NCI-H146 treated with DMSO at 0.1 percent for 48 hours (cell line): ENCODE measurements at regions not wholly inside any gene's neighbourhood (a gene's known extent, or its start where the extent isn't known, plus 50 kb on each side); places are given as distances from the start of the nearest gene placed in this dataset.

Source experiments
- DNase-seq: peaks from one replicate; lab custom pipeline; 2025; ENCODE audit not compliant: unreplicated experiment; lab: John Stamatoyannopoulos, UW

GRCh38 chr17:12287953-12288352, 267.3 kb downstream of the MAP2K4 start:
- no peak for DNase-seq

DNA sequence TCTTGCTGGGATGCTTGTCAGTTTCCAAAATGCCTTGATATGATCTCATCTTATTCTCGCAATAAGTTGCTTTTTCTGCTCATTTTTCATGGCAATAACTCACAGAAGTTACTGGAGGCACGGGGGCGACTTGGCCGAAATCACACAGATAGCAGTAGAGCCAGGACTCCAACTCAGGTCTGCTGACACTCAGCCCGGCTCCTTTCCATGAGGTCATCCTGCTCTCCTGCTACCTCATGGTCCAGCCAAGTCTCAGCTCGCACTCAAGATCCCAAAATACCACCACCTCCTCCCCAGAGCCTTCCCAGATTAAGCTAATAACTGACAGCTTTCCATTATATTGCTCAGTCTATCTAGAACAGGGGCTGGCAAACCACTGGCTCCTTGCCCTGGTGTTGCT, 269.5 kb downstream of the MAP2K4 start:
- DNase-seq = no peak

- DNase-seq = no peak
Observed at GRCh38 chr17:12296209-12296625, 275.5 kb downstream of the MAP2K4 start.

GRCh38 chr17:12301551-12301950, 280.9 kb downstream of the MAP2K4 start:
- DNase-seq = no peak

GRCh38 chr17:12302711-12303110, 282.0 kb downstream of the MAP2K4 start:
- no peak for DNase-seq

DNA sequence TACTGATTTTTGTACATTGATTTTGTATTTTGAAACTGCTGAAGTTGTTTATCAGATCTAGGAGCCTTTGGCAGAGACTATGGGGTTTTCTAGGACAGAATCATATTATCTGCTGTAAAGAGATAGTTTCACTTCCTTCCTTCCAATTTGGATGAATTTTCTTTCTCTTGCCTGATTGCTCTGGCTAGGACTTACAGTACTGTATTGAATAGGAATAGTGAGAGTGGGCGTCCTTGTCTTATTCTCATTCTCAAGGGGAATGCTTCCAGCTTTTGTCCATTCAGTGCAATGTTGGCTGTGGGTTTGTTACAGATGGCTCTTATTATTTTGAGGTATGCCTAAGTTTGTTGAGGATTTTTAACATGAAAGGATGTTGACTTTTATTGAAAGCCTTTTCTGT, 290.1 kb downstream of the MAP2K4 start:
- DNase-seq = no peak

DNA sequence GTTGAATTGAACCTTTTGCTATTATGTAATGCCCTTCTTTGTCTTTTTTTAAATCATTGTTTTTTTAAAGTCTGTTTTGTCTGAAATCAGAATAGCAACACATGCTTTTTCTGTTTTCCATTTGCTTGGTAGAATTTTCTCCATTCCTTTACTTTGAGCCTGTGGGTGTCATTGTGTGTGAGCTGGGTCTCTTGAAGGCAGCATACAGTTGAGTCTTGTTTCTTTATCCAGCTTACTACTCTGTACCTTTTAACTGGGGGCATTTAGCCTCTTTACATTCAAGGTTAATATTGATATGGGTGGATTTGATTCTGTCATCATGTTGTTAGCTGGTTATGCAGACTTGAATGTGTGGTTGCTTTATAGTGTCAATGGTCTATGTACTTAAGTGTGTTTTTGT, 292.0 kb downstream of the MAP2K4 start:
- no peak for DNase-seq

- no peak for DNase-seq
Observed at GRCh38 chr17:12313786-12314185, 293.1 kb downstream of the MAP2K4 start.

GRCh38 chr17:12316021-12316420, 295.3 kb downstream of the MAP2K4 start:
- no peak for DNase-seq

DNA sequence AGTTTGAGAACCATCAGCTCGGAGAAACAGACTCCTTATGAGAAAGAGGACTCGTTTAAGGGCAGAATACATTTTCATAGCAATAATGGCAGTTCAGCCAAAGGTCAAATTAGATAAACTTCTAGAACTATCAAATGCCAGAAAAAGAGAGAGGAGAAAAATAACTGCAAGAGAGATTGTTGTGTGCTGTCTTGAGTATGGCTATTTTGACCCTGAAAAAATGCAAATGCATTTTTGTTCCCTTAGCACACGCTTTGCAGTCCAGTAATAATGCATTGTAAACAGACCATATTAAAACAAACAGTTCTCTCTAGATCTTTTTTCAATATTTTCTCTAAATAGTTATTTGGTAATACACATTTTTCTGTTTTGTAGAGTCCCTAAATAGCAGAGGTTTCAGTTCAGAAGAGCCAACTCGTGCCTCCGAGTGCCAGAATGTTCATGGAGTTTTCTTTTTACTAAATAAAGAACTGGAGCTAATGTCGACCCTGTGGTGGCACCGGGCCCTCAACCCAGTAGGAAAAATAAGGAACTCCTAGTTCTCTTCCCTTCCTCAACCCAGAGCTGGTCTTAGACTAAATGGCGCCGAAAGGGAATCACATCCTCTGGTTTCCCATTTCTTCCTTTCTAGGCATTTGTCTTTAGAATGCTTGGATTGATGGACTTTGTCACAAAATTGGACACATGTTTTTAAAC, 298.0 kb downstream of the MAP2K4 start:
- DNase-seq = no peak

- no peak for DNase-seq
Observed at GRCh38 chr17:12320286-12320685, 299.6 kb downstream of the MAP2K4 start.

GRCh38 chr17:12328204-12328603, 307.5 kb downstream of the MAP2K4 start:
- DNase-seq = no peak

- no peak for DNase-seq
Observed at GRCh38 chr17:12330456-12330855, 309.8 kb downstream of the MAP2K4 start.

GRCh38 chr17:12341328-12341727, 320.7 kb downstream of the MAP2K4 start:
- no peak for DNase-seq

DNA sequence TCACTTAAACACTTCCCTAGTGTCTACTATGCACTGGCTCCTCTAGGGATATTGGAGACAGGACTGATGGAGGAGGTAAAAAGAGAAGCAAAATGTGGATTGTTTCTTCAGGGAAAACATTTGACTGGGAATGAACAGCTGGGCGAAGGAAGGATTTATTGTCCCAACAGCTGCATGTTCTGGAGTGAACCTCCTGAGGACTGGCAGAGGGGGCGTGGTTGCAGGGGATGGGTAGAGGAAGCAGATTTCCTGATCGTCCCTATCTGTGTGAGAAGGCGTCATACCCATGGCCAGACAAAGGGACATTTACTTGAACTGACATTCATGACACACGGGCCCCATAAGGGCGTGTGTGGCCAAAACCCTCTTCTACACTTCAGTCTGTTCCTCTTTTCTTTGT, 321.5 kb downstream of the MAP2K4 start:
- DNase-seq = no peak

DNA sequence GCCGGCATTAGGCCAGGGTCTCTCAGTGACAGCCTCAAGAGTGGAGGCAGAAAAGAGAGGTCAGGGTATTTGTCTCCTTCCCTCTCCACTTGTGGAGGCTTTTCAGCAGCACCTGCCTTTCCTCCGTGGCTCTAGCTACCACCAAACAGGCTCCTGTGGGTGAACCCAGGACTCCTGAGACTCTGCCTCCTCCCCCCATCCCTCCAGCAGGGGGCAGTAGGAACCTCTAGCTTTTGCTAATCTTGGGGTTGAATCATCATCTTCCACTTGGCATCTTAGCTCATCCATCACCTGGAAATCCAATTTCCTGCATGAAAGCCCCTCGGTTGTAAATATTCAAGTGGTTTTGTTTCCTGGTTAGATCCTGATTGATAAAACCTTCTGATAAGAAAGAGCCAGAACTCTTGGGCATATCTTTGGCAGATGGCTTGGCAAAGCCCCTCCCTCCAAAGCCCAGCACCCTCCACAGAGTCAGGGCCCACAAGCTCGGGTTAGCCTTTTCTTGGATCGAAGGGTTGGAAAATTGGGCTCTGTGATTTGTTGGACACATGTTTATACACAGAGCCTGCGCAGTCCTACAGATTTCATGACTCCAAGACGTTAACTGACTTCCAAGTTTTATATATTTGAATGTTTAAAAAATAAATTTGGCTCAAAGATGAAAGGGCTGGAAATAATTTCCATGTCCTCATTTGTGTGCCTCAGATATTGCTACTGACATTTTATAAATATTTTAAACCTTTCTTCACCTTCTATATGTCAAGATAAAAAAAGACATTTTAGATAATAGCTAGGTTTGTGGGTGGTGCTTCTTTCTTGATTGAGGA, 322.1 kb downstream of the MAP2K4 start:
- DNase-seq = no peak

DNA sequence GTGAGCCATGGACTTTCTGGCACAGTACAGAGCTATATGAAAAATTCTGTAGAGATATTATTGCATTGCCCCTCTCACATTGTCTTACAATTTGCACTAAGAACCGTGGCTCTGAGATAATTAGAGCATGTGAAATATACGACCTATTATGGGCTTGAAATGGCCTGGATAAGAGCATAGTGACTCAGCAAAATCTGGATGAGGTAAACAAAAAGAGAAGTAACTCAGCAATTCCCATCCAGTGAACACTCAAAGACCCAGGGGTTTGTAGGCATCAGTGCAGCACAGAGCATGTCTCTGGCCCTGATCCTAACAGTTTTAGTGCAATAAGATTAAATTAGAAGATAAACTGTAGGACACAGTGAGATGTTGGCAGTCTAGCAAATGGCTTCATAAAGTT, 317.2 kb upstream of the MYOCD start:
- no peak for DNase-seq

- DNase-seq = no peak
Observed at GRCh38 chr17:12349297-12349696, 316.4 kb upstream of the MYOCD start.

DNA sequence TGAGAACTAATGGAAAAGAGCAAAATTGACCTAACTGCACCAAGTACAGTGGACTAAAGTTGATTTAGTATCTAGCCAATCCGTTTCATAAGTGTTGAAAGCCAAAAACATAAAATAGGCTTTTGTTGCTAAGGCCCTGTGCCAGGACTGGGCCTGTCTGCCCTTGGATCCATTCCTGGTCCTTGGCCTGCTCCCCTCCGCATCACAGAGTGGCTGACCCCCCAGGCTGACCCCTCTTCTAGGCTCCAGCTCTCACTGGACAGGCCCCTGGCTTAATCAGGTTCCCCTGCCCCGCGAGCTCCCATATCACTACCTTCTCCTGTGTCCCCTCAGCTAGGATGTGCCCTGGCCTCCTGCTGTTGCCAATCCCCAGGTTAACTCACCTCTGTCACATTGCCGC, 313.6 kb upstream of the MYOCD start:
- DNase-seq = no peak

DNA sequence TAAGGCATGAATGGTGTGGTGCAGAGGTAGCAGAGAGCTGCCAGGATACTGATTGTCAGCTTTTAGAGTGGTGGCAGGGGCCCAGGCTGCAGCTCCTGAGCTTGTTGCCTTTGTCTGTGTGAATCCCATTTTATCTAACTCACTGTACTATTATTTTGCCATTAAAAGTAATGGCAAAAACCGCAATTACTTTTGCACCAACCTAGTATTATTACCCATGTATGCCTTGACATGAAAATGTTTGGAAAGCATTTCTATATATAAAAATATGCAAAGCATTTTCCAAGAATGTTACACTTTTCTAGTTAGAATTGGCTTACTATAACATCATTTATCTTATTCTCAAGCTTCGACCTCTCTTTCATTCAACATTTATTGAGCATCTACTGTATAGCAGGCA, 308.1 kb upstream of the MYOCD start:
- no peak for DNase-seq

GRCh38 chr17:12358477-12358876, 307.2 kb upstream of the MYOCD start:
- DNase-seq = no peak

GRCh38 chr17:12362853-12363455, 302.7 kb upstream of the MYOCD start:
- no peak for DNase-seq
